GM21723 (cell line): ENCODE measurements at regions not wholly inside any gene's neighbourhood (a gene's known extent, or its start where the extent isn't known, plus 50 kb on each side); places are given as distances from the start of the nearest gene placed in this dataset.
"Not testable (repeated sequence)": the region's sequence is repeated elsewhere in the genome, so short reads cannot be mapped to it uniquely, and the experiment has no call there.

Experiments
- ATAC-seq: cut with Tn5 transposase; IDR thresholded peaks from one replicate; pipeline ENCODE4 v1.9.1; 2021; ENCODE audit warnings: mild to moderate bottlenecking, moderate library complexity; ENCODE audit not compliant: unreplicated experiment

DNA sequence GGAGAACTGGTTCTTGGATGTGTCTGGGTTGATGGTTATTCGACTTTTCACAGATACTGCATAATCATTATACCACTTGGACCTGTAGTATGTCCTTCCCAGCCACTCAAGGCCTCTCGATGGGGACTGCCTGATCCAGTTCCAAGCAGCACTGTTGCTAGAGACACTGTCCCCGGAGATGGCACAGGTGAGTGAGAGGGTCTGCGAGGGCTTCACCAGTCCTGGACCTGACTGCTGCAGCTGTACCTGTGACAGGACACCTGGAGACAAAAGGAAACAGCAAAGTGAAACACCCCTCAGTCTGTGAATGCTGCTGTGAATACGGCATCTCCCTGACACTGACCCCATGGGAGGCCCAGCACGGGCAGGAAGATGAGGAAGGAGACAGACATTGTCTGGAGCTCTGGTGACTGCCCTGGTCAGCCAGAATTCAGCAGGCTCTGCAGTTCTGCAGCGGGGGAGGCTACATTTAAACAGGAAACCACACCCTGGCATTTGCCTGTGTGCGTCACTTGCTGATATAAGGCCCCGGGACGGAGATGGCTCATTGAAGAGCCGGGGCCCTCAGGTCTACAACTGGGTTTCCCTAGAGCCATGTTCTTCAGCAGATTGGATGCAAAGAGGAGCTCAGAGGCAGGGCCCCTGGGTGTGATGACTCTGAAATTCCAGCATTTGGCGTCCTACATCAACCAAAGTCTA, 413.6 kb downstream of the TMEM121 start:
- ATAC-seq, result no peak

DNA sequence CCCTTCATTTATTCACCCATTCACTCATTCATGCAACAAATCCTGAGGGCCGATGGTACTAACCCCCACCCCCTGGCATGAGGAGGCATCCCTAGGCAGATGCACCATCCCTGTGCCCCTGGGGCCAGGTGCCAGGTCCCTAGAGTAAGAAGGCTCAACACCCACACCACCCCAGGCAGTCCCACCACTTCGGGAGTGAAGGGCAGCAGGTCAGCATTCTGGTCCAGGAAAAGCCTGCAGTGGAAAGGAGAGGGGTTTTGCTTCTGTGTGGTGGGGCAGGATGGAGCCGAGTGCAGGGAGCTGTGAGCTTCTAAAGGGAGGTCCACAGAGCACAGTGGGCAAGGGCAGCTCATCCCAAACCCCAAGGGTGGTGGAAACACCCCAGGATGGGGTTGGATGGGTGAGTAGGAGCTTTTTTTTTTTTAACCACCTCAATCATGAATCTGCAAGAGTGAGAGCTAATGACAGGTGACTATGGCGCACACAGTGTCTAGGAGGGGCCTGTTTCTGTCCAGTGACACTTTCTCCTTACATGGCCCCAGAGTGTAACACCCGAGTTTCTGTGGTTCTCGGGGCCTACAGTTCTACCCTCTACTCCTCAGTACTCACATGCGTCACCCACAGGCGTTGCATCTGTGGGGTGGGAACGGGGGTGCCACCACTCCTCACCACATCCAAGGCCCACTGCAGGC, 414.3 kb downstream of the TMEM121 start:
- no peak for ATAC-seq

DNA sequence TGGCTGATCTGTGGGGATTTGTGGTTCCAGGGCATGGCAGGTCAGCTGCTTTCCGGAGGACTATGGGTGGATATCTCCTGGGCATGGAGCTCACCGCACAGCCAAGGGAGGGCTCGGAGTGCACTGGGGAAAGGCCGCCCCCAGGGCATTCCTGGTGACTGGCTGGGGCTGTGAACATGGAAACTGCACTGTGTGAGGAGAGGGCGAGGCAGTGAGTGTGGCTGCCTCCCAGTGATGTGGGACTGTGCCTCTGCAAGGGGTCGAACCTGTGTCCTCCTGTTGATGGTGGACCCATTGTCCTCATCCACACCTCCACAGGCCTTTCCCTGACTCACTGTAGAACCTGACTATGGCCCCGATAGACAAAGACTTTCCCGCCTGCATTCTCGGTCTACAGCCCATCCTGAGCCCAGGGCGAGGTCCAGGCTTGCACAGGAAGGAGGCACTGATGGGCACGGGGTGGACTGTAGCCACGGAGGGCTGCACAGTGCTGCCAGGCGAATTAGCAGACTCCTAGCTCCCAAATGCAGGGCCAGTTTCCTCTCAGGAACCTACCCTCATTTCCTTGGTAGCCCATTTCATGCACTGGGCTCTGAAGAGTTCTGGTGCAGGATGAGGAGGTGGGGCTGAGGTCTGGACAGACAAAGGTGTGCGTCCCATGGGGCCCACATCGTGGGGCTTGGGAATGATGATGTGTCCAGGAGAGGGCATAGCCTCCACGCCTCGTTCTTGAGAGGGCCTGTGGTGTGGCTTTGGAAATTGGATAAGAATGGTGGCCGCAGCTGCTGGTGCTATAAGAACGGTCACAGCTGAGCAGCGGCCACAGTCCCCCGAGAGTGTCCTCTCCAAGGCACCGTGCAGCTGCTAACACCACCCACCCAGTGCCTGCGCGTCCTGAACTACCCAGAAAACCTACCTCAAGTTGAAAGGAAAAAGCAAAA, 415.1 kb downstream of the TMEM121 start:
- ATAC-seq, result no peak

DNA sequence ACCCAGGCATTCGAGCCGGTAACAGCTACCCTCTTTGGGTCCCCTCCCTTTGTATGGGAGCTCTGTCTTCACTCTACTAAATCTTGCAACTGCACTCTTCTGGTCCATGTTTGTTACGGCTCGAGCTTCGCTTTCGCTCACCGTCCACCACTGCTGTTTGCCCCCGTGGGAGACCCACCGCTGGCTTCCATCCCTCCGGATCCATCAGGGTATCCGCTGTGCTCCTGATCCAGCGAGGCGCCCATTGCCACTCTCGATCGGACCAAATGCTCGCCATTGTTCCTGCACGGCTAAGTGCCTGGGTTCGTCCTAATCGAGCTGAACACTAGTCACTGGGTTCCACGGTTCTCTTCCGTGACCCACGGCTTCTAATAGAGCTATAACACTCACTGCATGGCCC, 416.3 kb downstream of the TMEM121 start:
- ATAC-seq, result not testable (repeated sequence)

GRCh38 chr14:105943973-105944602, 417.7 kb downstream of the TMEM121 start:
- no peak for ATAC-seq

- no peak for ATAC-seq
Measured at GRCh38 chr14:105944632-105945610, 418.5 kb downstream of the TMEM121 start.

DNA sequence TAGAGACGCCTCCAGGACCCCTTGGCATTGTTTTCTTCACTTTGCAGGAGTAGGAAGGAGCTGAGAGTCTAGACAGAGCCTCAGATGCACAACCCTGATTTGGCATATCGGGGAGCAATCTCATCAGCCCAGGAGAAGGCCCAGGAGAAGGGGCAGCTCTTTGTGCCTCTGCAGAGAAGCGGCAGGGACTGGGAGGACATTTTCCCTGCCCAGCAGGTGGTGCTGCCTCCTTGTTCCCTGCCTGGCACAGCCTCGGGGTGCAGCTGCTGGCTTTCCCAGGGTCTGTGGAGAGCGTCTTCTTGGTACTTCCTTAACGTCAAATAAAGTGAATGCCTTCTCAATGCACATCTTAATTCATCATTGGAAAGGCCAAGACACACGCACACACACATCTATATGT, 419.5 kb downstream of the TMEM121 start:
- no peak for ATAC-seq

DNA sequence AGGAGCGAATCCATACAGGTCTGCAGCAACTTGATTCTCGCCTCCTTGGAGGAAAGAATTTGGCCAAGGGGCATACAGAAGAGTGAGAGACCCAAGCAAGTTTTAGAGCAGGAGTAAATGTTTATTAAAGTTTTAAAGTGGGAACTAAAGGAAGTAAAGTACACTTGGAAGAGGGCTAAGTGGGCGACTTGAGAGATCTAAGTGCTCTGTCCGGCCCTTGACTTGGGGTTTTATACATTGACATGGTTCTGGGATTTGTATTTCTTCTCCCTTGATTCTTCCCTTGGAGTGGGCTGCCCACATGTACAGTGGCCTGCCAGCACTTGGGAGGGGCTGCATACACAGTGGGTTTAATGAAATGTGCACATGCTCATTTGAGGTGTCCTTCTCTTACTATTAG, 421.2 kb downstream of the TMEM121 start:
- no peak for ATAC-seq

DNA sequence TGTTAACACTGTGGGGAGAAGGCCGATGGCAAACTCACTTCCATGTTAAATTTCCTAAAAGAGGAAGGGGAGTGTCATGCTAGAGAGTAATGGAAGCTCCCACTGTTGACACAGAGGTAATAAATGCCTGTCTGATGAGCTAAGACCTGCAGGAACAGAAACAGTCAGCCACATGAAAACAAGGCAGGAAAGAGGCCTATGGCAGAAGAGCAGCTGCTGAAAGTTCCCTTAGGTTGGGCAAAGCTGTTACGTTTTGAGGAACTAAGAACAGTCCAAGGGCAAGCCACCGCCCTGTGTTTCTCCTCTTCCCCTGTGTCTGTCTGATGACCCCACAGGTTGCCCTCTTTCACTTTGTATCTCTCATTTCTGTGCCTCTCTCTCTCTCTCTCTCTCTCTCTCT, 422.6 kb downstream of the TMEM121 start:
- ATAC-seq, result not testable (repeated sequence)

DNA sequence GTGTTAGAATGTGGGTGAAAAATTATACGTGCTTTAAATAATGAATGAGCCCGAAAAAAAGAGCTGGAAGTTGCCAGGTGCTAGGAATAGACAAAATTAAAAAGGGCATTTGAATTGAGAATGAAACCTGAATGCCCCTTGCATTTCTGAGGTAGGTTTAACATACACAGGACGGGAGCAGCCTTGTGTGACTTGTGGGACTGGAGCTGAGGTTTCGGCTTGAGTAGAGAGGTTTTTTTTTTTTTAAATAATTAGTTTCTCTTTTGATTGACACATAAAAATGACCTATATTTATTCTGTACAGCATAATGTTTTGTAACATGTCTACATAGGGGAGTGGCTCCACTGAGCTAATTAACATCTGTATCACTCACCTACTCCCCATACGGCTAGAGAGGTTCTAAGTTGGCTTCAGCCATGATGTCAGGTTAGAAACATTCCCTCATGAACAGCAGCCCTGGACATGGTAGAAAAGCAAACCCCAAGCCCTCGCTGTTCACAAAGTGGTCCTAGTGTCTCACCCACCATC, 424.0 kb downstream of the TMEM121 start:
- not testable (repeated sequence) for ATAC-seq

GRCh38 chr14:105951399-105951798, 425.0 kb downstream of the TMEM121 start:
- no peak for ATAC-seq

DNA sequence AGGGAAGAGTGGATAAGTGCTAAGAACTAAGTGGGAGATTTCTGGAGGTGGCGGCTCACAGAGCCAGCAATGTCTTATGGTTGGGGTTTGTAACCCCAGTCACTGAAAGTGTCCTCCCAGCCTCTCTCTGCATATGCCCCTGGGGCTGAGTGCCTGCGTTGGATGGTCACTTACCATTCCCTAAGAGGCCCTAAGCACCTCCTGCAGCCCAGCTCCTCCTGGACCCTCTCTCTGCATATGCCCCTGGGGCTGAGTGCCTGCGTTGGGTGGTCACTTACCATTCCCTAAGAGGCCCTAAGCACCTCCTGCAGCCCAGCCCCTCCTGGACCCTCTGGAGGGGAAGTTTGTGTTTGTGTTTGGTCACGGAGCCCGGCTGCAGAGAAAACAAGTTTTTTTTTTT, 425.8 kb downstream of the TMEM121 start:
- ATAC-seq, result no peak

DNA sequence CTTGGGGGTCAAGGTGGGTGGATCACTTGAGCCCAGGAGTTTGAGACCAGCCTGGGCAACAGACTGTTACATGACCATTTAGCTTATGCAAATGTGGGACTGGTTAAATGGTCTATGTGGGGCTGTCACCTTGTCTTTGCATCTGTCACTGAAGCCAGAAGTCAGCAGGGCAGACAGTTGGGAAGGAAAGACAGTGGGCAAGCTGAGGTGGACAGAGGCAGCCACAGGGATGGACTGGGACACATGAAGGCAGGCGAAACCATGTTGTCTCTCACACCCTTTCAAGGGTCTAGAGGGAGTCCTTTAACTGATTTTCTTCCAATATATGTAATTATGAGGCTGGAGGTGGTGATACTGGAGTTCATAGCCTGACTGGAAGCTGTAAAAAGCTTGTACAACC, 426.4 kb downstream of the TMEM121 start:
- ATAC-seq, result no peak

- not testable (repeated sequence) for ATAC-seq
Measured at GRCh38 chr14:105961625-105962024, 435.2 kb downstream of the TMEM121 start.

DNA sequence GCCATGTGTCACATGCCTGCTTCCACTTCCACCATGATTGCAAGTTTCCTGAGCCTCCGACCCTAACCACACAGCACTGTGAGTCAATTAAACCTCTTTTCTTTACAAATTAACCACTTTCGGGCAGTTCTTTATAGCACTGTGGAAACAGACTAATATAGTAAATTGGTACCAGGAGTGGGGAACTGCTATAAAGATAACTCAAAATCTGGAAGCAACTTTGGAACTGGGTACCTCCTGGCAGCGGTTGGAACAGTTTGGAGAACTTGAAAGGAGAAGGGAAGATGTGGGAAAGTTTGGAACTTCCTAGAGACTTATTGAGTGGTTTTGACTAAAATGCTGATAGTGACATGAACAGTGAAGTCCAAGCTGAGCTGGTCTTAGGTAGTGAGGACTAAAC, 436.1 kb downstream of the TMEM121 start:
- no peak for ATAC-seq

- ATAC-seq, result no peak
Measured at GRCh38 chr14:105968291-105968690, 441.9 kb downstream of the TMEM121 start.

- not testable (repeated sequence) for ATAC-seq
Measured at GRCh38 chr14:105969026-105969425, 442.6 kb downstream of the TMEM121 start.

DNA sequence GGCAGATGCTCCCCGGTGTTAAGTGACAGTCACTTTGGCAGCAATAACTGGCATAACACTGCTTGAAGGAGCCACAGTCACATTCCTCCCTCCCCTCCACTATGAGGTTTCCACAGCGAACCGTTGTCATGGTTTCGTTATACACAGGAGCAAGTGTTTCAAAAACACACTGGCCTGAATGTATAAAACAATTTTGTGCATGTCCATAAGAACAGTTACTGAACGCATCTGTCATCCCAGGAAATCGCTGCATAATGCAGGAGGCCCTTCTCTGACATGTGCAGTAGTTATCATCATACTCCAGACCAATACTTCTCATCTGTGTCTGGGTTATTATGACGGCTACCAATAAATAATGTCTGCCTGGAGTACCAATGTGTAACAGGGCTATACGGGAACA, 444.4 kb downstream of the TMEM121 start:
- not testable (repeated sequence) for ATAC-seq
